ENCODE measurements at regions not wholly inside any gene's neighbourhood (a gene's known extent, or its start where the extent isn't known, plus 50 kb on each side); places are given as distances from the start of the nearest gene placed in this dataset.
A peak's percentile ranks its signal among the peaks of the same experiment; 100 is the strongest.

DNA sequence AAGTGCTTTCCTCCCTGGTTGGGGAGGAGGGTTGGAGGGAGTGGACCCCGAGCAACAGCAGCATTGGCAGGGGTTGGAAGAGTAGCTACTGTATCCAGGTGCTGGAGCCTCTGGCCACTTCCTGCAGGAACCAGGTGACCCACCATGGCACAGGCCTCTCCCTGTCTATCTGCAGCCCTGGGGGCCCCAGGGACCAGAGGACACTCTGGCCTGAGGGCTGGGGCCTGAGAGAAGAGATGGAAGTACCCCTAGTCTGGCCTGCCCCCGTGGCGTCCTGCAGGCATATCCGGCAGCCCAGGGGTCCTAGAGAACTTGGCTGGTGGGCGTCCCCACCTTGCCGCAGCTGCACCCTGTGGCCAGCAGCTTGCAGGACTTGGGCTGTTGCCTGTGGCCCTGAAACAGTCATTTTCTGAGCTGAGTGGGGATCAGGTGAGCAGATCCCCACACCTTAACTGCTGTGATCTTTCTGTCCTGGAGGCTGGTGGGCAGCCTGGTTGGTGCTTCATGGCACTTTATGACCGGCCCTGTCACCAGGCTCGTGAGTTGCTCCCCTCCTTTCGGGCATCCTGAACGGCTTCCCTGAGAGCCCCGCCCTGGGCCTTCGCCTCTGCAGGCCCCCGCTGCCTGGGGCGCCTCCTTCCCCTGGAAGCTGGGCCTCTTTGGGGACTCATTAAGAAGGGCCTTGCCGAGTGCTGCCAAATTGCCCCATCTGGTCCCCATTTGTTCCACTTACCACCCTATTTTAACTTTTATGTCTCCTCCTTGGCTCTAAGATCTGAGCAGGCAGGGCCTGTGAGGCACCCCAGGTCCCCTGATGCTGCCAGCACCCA lies 298.6 kb downstream of the SEC14L1 start:
- ChIA-PET CTCF (interaction anchor here (0.6 to 1.7 kb wide), 3 partner anchors 9 to 701 kb away, joined by 3 to 5 read pairs (median 4); no protein-coding TSS in a partner anchor), POLR2A (no interaction called here)
- H3K4me1 ChIP-seq (ENCODE audit: control insufficient read depth, insufficient read depth, low read length): peaks cover 19% of the 10 kb centered on the region
- H3K9me3 ChIP-seq (ENCODE audit: control insufficient read depth, insufficient read depth, low read depth, low read length): no peaks in the 10 kb centered on the region
- no peak overlapping the region for H3K4me3 ChIP-seq (ENCODE audit: low read depth, low read length)
- H3K36me3 ChIP-seq (ENCODE audit: control insufficient read depth in 2 of 2, insufficient read depth in 1 of 2, low read length in 2 of 2): peaks cover 0 to 5% of the 10 kb centered on the region in 2 experiments; a peak in 1 of 3 replicates
- TF ChIP-seq ZNF132 (tag by site-specific recombination; IDR thresholded peaks at IDR 0.05; ENCODE audit: borderline replicate concordance): no peak
- TF ChIP-seq KLF1 (tag by site-specific recombination; IDR thresholded peaks at IDR 0.05): peak; percentile 65
- TF ChIP-seq, protein P1, sequence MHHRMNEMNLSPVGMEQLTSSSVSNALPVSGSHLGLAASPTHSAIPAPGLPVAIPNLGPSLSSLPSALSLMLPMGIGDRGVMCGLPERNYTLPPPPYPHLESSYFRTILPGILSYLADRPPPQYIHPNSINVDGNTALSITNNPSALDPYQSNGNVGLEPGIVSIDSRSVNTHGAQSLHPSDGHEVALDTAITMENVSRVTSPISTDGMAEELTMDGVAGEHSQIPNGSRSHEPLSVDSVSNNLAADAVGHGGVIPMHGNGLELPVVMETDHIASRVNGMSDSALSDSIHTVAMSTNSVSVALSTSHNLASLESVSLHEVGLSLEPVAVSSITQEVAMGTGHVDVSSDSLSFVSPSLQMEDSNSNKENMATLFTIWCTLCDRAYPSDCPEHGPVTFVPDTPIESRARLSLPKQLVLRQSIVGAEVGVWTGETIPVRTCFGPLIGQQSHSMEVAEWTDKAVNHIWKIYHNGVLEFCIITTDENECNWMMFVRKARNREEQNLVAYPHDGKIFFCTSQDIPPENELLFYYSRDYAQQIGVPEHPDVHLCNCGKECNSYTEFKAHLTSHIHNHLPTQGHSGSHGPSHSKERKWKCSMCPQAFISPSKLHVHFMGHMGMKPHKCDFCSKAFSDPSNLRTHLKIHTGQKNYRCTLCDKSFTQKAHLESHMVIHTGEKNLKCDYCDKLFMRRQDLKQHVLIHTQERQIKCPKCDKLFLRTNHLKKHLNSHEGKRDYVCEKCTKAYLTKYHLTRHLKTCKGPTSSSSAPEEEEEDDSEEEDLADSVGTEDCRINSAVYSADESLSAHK (tag by site-specific recombination; IDR thresholded peaks at IDR 0.05): 0 out of 2 replicates have a peak, but pooled peaks have one; percentile 19
- no peak for TF ChIP-seq MEIS1 (CRISPR knock-in tag; IDR thresholded peaks at IDR 0.05; ENCODE audit: borderline replicate concordance)
- TF ChIP-seq OSR2 (tag by site-specific recombination; IDR thresholded peaks at IDR 0.05): no peak
- TF ChIP-seq ZNF335 (tag by site-specific recombination; conservative IDR thresholded peaks at IDR 0.05): peak; percentile 98
- no peak overlapping the region; the same call in 1 of the 2 replicates for H3K27ac ChIP-seq (ENCODE audit: extremely low read depth, low read depth, low read length)

DNA sequence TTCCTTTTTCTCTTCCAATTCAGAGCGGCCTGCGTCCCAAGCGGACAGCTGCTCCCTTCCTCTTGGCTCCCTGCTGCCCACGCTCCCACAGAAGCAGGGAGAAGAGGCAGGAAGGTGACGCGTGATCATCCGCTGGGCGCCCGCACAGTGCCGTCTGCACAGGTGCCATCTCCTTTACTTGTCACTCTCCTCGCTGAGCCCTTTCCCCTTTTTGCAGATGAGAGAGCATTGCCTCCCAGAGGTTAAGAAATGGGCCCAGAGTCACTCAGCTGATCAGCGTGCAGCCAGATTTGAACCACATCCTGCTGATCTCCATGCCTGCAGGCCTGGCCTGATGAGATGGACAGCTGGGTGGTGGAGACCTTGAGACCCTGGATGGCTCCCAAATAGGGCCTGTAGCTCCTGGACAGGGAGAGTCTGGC lies 299.8 kb downstream of the SEC14L1 start:
- POLR2A ChIA-PET: interaction anchor here (0.5 kb wide), 1 partner anchor 9 kb away, joined by 3 read pairs; no protein-coding TSS in a partner anchor
- H3K4me1 ChIP-seq (ENCODE audit: control insufficient read depth, insufficient read depth, low read length): peaks cover 18% of the 10 kb centered on the region
- no peak overlapping the region for H3K27ac ChIP-seq (ENCODE audit: extremely low read depth, low read depth, low read length)

DNA sequence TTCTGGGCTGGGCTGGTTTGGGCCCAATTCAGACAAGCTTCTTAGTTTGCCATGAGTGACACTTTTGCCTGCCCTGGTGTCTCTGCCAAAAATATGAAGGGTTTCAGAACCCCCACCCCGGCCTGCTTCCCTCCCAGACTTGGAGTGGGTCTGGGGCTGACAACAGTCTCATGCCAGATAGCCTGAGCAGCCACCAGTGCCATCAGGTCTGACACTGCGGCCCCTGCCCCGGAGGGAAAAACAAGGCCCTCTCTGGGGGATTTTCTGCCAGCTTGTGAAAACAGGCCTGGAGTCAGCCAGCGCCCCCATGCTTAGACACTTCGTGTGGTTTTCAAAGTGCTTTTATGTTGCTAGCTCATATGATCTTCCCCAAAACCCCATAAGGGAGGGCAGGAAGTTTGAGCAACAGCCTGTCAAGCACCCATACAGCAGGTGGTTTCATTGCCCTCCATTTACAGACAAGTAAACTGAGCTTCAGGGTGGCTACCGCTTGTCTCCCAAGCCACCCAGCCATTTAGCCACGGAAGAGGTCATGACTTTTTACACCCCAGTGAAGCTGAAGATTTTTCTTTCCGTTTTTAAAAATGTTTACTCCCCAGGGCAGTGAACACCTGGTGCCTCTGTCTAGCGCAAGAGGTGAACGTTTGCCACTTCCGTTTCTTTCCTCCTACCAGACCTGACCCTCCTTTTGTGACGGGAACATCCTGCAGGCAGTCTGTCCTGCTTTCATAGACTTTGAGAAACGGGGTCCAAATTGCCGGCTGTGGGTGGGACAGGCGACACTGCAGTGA lies 300.6 kb downstream of the SEC14L1 start:
- ChIA-PET CTCF (interaction anchor here (1.0 to 2.0 kb wide), 3 partner anchors 12 to 30 kb away, joined by 3 to 13 read pairs (median 4); no protein-coding TSS in a partner anchor), POLR2A (interaction anchor here (0.5 kb wide), 1 partner anchor 10 kb away, joined by 3 read pairs; no protein-coding TSS in a partner anchor)
- Histone ChIP-seq H3K36me3 (ENCODE audit: control insufficient read depth in 2 of 2, insufficient read depth in 1 of 2, low read length in 2 of 2) (no peaks in the 10 kb centered on the region), H3K9me3 (ENCODE audit: control insufficient read depth, insufficient read depth, low read depth, low read length) (no peaks in the 10 kb centered on the region), H3K4me1 (ENCODE audit: control insufficient read depth, insufficient read depth, low read length) (peaks cover 12% of the 10 kb centered on the region), H3K27ac (ENCODE audit: extremely low read depth, low read depth, low read length) (no peak overlapping the region), H3K4me3 (ENCODE audit: low read depth, low read length) (no peak overlapping the region)
- no peak for TF ChIP-seq ZNF514 (tag by site-specific recombination; IDR thresholded peaks at IDR 0.05)
- peak; percentile 27; the same call in 1 of the 2 replicates for TF ChIP-seq ZNF341 (tag by site-specific recombination; IDR thresholded peaks at IDR 0.05; ENCODE audit: low read depth)

More for the DNA sequence above, 299.8 kb downstream of the SEC14L1 start:
- TF ChIP-seq, protein P2, sequence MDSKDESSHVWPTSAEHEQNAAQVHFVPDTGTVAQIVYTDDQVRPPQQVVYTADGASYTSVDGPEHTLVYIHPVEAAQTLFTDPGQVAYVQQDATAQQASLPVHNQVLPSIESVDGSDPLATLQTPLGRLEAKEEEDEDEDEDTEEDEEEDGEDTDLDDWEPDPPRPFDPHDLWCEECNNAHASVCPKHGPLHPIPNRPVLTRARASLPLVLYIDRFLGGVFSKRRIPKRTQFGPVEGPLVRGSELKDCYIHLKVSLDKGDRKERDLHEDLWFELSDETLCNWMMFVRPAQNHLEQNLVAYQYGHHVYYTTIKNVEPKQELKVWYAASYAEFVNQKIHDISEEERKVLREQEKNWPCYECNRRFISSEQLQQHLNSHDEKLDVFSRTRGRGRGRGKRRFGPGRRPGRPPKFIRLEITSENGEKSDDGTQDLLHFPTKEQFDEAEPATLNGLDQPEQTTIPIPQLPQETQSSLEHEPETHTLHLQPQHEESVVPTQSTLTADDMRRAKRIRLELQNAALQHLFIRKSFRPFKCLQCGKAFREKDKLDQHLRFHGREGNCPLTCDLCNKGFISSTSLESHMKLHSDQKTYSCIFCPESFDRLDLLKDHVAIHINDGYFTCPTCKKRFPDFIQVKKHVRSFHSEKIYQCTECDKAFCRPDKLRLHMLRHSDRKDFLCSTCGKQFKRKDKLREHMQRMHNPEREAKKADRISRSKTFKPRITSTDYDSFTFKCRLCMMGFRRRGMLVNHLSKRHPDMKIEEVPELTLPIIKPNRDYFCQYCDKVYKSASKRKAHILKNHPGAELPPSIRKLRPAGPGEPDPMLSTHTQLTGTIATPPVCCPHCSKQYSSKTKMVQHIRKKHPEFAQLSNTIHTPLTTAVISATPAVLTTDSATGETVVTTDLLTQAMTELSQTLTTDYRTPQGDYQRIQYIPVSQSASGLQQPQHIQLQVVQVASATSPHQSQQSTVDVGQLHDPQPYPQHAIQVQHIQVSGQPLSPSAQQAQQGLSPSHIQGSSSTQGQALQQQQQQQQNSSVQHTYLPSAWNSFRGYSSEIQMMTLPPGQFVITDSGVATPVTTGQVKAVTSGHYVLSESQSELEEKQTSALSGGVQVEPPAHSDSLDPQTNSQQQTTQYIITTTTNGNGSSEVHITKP (tag by site-specific recombination; IDR thresholded peaks at IDR 0.05): no peak
- TF ChIP-seq ZNF664 (tag by site-specific recombination; IDR thresholded peaks at IDR 0.05) (no peak), ZBTB8A (tag by site-specific recombination; IDR thresholded peaks at IDR 0.05) (no peak), KLF10 (tag by site-specific recombination; IDR thresholded peaks at IDR 0.05) (no peak), SP7 (tag by site-specific recombination; IDR thresholded peaks at IDR 0.05) (no peak), ZNF677 (tag by site-specific recombination; IDR thresholded peaks at IDR 0.05) (no peak), ZNF112 (tag by site-specific recombination; IDR thresholded peaks at IDR 0.05) (no peak), SCRT2 (tag by site-specific recombination; IDR thresholded peaks at IDR 0.05) (no peak)
- H3K4me3 ChIP-seq (ENCODE audit: low read depth, low read length): no peak overlapping the region
- H3K36me3 ChIP-seq (ENCODE audit: control insufficient read depth in 2 of 2, insufficient read depth in 1 of 2, low read length in 2 of 2): no peaks in the 10 kb centered on the region
- no peaks in the 10 kb centered on the region for H3K9me3 ChIP-seq (ENCODE audit: control insufficient read depth, insufficient read depth, low read depth, low read length)
- CTCF ChIA-PET: interaction anchor here (1.0 to 2.0 kb wide), 3 partner anchors 11 to 30 kb away, joined by 3 to 13 read pairs (median 4); no protein-coding TSS in a partner anchor
